Tibial artery (tissue), 4 donors: ENCODE measurements at regions not wholly inside any gene's neighbourhood (a gene's known extent, or its start where the extent isn't known, plus 50 kb on each side); places are given as distances from the start of the nearest gene placed in this dataset.

ENCODE experiments used
- DNase-seq, 2 donors: peaks; one replicate each; pipeline ENCODE4 v3.0.0-alpha.2; 2019
- H3K27ac ChIP-seq, 2 donors: fragments of 200-600 bp; sonication (generic) in 1 of 2; 1 replicate in 1 of 2; 2 replicates in 1 of 2; pipeline ENCODE4 v1.5.1; 2018 to 2019; ENCODE audit warnings: mild to moderate bottlenecking in 1 of 2
- H3K27me3 ChIP-seq, 2 donors: fragments of 200-600 bp; sonication (generic) in 1 of 2; one replicate each; pipeline versions ENCODE4 v1.5.1 to v1.6.0; 2016 to 2019
- H3K36me3 ChIP-seq, 3 donors: fragments of 200-600 bp; sonication (generic) in 2 of 3; one replicate each; pipeline ENCODE4 v1.5.1; 2016 to 2019; ENCODE audit warnings: mild to moderate bottlenecking in 2 of 3
- H3K4me1 ChIP-seq, 4 donors: fragments of 200-600 bp; sonication (generic) in 2 of 4; 1 replicate in 3 of 4; 2 replicates in 1 of 4; pipeline ENCODE4 v1.5.1; 2016 to 2019
- H3K4me3 ChIP-seq, 2 donors: fragments of 200-600 bp; sonication (generic) in 1 of 2; 1 replicate in 1 of 2; 2 replicates in 1 of 2; pipeline ENCODE4 v1.5.1; 2018 to 2019; ENCODE audit warnings: mild to moderate bottlenecking in 2 of 2
- H3K9me3 ChIP-seq, 3 donors: fragments of 200-600 bp; sonication (generic) in 1 of 3; one replicate each; pipeline ENCODE4 v1.5.1; 2016 to 2019
- intact Hi-C: fragments of 100-400 bp; cut with DNase I; formaldehyde crosslinking; loops from one replicate; pipeline ENCODE4 v1.15.0; 2023; ENCODE audit warnings: low total_unique reads
- TF ChIP-seq, protein P1 (sequence below), 2 experiments: fragments of 200-600 bp in 1 of 2; fragments of 450-650 bp in 1 of 2; IDR thresholded peaks; one replicate each; pipeline ENCODE4 v1.5.1; 2017 to 2019; ENCODE audit warnings: antibody characterized with exemption in 2 of 2, mild to moderate bottlenecking in 1 of 2, moderate library complexity in 1 of 2

DNA sequence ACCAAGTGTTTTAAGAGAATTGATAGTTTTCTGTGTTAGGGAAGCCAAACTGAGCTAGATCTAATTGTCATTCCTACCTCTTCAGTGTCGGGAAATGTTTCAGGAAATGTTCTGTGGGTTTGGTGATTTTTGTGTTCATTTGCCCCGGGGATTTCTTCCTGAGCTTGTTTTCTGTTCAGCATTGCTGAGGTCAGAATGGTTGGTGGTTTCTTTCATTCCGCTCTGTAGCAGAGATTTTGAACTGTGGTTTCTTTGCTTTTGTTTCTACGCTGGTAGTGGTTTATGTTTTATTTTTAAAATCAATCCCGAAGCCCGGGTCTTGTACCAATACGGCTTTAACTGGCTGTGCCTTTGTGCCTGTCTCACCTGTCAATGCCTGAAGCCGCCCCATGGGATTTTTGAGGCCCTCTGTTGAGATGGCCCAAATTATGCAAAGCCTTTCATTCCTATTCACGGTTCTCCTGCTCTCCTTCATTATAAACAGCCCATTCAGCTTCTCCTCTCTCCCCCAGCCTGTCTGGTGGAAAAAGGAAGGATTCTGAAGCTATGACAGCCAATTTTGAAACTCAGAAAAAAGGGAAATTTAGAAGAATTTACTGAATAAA is 417.2 kb upstream of the KAZN start:
- Histone ChIP-seq H3K4me3 (no peak overlapping the region), H3K4me1 (no peaks in the 10 kb centered on the region), H3K27ac (no peak overlapping the region), H3K27me3 (peaks cover 0 to 18% of the 10 kb centered on the region in 2 donors), H3K36me3 (no peaks in the 10 kb centered on the region), H3K9me3 (no peaks in the 10 kb centered on the region)
- DNase-seq: no peak
- TF ChIP-seq, protein P1, sequence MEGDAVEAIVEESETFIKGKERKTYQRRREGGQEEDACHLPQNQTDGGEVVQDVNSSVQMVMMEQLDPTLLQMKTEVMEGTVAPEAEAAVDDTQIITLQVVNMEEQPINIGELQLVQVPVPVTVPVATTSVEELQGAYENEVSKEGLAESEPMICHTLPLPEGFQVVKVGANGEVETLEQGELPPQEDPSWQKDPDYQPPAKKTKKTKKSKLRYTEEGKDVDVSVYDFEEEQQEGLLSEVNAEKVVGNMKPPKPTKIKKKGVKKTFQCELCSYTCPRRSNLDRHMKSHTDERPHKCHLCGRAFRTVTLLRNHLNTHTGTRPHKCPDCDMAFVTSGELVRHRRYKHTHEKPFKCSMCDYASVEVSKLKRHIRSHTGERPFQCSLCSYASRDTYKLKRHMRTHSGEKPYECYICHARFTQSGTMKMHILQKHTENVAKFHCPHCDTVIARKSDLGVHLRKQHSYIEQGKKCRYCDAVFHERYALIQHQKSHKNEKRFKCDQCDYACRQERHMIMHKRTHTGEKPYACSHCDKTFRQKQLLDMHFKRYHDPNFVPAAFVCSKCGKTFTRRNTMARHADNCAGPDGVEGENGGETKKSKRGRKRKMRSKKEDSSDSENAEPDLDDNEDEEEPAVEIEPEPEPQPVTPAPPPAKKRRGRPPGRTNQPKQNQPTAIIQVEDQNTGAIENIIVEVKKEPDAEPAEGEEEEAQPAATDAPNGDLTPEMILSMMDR (IDR thresholded peaks at IDR 0.05): no peak
- intact Hi-C loops: no loop called here

DNA sequence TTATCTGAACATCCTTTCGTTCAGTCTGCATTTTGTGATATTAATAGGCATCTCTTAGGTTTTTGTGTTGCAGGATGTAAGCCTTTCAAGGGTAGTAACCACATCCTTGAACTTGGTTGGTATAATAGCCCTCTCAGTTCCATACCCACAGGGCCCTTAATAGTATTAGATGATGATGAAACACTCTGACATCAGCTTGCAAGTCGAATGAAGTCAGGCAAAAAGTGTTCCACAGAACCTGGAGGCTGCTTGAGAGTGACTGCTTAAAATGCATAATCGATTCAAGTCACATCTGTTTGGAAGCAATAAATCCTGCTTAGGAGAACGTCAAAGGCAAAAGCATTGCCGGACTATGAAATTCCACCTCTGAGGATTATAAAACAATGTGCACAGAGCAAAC is 415.6 kb upstream of the KAZN start:
- Histone ChIP-seq H3K4me3 (no peak overlapping the region), H3K4me1 (no peaks in the 10 kb centered on the region), H3K27me3 (peaks cover 0 to 18% of the 10 kb centered on the region in 2 donors), H3K36me3 (no peaks in the 10 kb centered on the region), H3K9me3 (no peaks in the 10 kb centered on the region), H3K27ac (no peak overlapping the region)
- no peak for DNase-seq
- intact Hi-C loops: no loop called here
- TF ChIP-seq, protein P1 (IDR thresholded peaks at IDR 0.05): no peak

DNA sequence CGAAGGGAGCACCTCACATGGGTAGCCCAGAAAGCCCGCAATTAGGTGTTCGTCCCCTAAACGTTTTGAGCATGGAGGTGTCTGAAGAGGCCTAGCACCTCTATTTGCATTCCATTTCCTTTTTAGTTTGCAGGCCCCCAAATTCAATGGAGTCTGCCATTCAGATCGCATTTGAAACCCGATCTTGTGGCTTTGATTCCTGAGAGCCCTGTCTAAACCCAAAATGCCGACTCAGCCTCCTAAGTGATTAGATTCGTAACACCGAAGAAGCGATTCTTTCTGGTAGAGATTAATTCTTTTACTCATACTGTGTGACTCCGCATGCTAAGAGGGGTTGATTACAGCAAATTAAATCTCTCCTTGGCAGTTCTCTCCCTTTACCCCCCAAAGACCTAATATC is 415.2 kb upstream of the KAZN start:
- H3K27ac ChIP-seq: no peak overlapping the region
- H3K9me3 ChIP-seq: no peaks in the 10 kb centered on the region
- H3K4me3 ChIP-seq: no peak overlapping the region
- no peak for DNase-seq
- H3K4me1 ChIP-seq: no peaks in the 10 kb centered on the region
- intact Hi-C loops: no loop called here
- peaks cover 0 to 18% of the 10 kb centered on the region in 2 donors for H3K27me3 ChIP-seq
- no peaks in the 10 kb centered on the region for H3K36me3 ChIP-seq
- TF ChIP-seq, protein P1 (IDR thresholded peaks at IDR 0.05): no peak

DNA sequence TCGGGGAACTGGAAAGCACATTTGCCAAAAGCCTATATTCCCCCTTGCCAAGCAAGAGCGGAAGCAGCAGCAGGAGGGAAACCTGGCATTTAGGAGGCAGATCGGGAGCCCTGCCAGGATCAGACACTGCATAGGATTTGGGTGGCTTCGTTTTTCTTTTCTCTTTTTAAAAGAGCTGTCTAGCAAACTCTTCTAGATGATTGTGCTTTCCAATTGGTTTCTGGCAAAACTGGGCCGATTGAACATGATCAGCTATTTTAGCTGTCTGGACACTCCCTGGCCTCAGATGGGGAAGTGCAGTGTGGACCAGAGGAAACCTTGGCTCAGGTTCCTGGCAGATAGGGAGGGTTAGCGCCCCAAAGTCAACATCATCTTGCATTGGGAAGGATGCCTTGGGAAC is 414.0 kb upstream of the KAZN start:
- DNase-seq: no peak
- Histone ChIP-seq H3K27me3 (peaks cover 0 to 18% of the 10 kb centered on the region in 2 donors), H3K9me3 (no peaks in the 10 kb centered on the region), H3K4me1 (peaks cover 0 to 10% (median 4%) of the 10 kb centered on the region in 4 donors), H3K4me3 (no peak overlapping the region), H3K36me3 (no peaks in the 10 kb centered on the region), H3K27ac (no peak overlapping the region)
- intact Hi-C loops: no loop called here
- TF ChIP-seq, protein P1 (IDR thresholded peaks at IDR 0.05): no peak

DNA sequence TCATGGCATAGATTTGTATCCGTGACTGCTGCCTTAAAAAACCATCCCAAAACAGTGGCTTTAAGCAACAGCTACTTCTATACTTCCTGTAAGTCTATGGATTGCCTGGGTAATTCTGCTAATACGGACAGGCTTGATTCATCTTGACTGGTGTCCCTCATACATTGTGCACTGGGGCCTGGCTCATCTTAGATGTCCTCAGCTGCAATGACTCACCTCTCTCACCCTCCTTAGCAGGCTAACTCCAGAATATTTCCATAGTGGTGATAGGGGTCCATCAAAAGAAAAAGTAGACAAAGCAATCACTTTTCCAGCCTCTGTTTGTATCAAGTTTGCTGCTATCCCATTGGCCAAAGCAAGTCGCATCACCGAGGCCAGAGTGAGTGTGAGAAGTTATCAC is 409.1 kb upstream of the KAZN start:
- no peak overlapping the region for H3K4me3 ChIP-seq
- peaks cover 0 to 12% (median 4%) of the 10 kb centered on the region in 4 donors for H3K4me1 ChIP-seq
- H3K27me3 ChIP-seq: no peaks in the 10 kb centered on the region
- TF ChIP-seq, protein P1 (IDR thresholded peaks at IDR 0.05): no peak
- H3K9me3 ChIP-seq: no peaks in the 10 kb centered on the region
- intact Hi-C loops: no loop called here
- no peak for DNase-seq
- H3K27ac ChIP-seq: no peak overlapping the region
- no peaks in the 10 kb centered on the region for H3K36me3 ChIP-seq

DNA sequence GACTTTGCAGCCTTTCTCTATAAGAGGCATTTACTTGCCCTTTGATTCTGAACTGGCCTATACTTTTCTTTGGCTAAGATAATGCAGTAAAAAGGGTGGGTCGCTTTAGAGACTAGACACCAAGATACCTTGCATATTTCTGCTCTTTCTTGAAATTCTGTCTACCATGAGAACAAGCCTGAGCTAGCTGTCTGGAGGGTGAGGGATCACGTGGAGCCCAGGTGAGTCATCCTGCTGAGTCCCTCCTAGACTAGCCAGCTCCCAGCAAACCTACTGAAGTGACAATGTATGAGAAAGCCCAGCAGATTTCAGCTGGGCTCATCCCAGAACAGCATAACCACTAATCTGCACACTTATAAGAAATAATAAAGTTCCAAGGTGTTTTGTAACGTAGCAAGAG is 408.0 kb upstream of the KAZN start:
- no peak for DNase-seq

More for the DNA sequence above, 408.0 kb upstream of the KAZN start:
- Histone ChIP-seq H3K9me3 (no peaks in the 10 kb centered on the region), H3K27ac (no peak overlapping the region), H3K4me3 (no peak overlapping the region), H3K36me3 (no peaks in the 10 kb centered on the region), H3K27me3 (no peaks in the 10 kb centered on the region), H3K4me1 (peaks cover 0 to 12% (median 4%) of the 10 kb centered on the region in 4 donors)
- TF ChIP-seq, protein P1 (IDR thresholded peaks at IDR 0.05): no peak
- intact Hi-C loops: no loop called here
